Sciatic nerve (tissue), 2 donors: ENCODE measurements at regions not wholly inside any gene's neighbourhood (a gene's known extent, or its start where the extent isn't known, plus 50 kb on each side); places are given as distances from the start of the nearest gene placed in this dataset.
"Not testable (repeated sequence)": the region's sequence is repeated elsewhere in the genome, so short reads cannot be mapped to it uniquely, and the experiment has no call there.

Experiments used
- ATAC-seq: fragments of 200-7000 bp; cut with Tn5 transposase; one replicate; pipeline ENCODE4 v1.9.1; 2020; ENCODE audit warnings: mild to moderate bottlenecking, moderate library complexity
- DNase-seq: peaks from one replicate; pipeline ENCODE4 v3.0.0-alpha.2; 2020; ENCODE audit warnings: low spot score
- intact Hi-C: fragments of 100-400 bp; cut with DNase I; formaldehyde crosslinking; loops from one replicate; pipeline ENCODE4 v1.14.2; 2022
- donor health status: DM: no; HTN: no; CAD: no.
- donor health status: DM: no; HTN: no; CAD: no.

- ATAC-seq (no peak), DNase-seq (no peak)
- intact Hi-C loops = no loop called here
Observed at GRCh38 chr2:180846756-180847472, 133.5 kb upstream of the UBE2E3 start.

- no peak for ATAC-seq
- intact Hi-C loops = no loop called here
- no peak for DNase-seq
Observed at GRCh38 chr2:180842461-180842860, 137.9 kb upstream of the UBE2E3 start.

- DNase-seq (no peak), ATAC-seq (no peak)
- intact Hi-C loops = no loop called here
Observed at GRCh38 chr2:180840641-180841040, 139.8 kb upstream of the UBE2E3 start.

GRCh38 chr2:180829836-180830235 lies 150.6 kb upstream of the UBE2E3 start:
- intact Hi-C loops = no loop called here

GRCh38 chr2:180829261-180829660 lies 151.1 kb upstream of the UBE2E3 start:
- intact Hi-C loops = no loop called here
- ATAC-seq (no peak), DNase-seq (no peak)

More at GRCh38 chr2:180829836-180830235, 150.6 kb upstream of the UBE2E3 start:
- no peak for DNase-seq
- no peak for ATAC-seq

GRCh38 chr2:180828756-180829155 lies 151.6 kb upstream of the UBE2E3 start:
- ATAC-seq (no peak), DNase-seq (no peak)
- intact Hi-C loops = no loop called here

- intact Hi-C loops = no loop called here
- DNase-seq = no peak
- ATAC-seq = no peak
Observed at GRCh38 chr2:180823546-180824141, 156.8 kb upstream of the UBE2E3 start.

GRCh38 chr2:180819106-180819505 lies 161.3 kb upstream of the UBE2E3 start:
- DNase-seq (no peak), ATAC-seq (no peak)
- intact Hi-C loops = no loop called here

GRCh38 chr2:180818700-180819099 lies 161.7 kb upstream of the UBE2E3 start:
- intact Hi-C loops, DNase-seq, ATAC-seq: not testable (repeated sequence)

- DNase-seq = no peak
- ATAC-seq = no peak
- intact Hi-C loops = no loop called here
Observed at GRCh38 chr2:180799141-180799540, 181.3 kb upstream of the UBE2E3 start.

- ATAC-seq = no peak
- intact Hi-C loops = no loop called here
- no peak for DNase-seq
Observed at GRCh38 chr2:180790891-180791290, 189.5 kb upstream of the UBE2E3 start.

GRCh38 chr2:180787330-180787729 lies 193.1 kb upstream of the UBE2E3 start:
- ATAC-seq (no peak), DNase-seq (no peak)
- intact Hi-C loops = no loop called here

GRCh38 chr2:180781276-180781675 lies 199.1 kb upstream of the UBE2E3 start:
- intact Hi-C loops = no loop called here
- no peak for ATAC-seq
- no peak for DNase-seq

GRCh38 chr2:180778291-180778690 lies 202.1 kb upstream of the UBE2E3 start:
- DNase-seq (no peak), ATAC-seq (no peak)
- intact Hi-C loops = no loop called here

GRCh38 chr2:180776921-180777320 lies 203.5 kb upstream of the UBE2E3 start:
- intact Hi-C loops = no loop called here
- DNase-seq (no peak), ATAC-seq (no peak)

- no peak for ATAC-seq
- intact Hi-C loops = no loop called here
- no peak for DNase-seq
Observed at GRCh38 chr2:180775711-180776110, 204.7 kb upstream of the UBE2E3 start.

GRCh38 chr2:180765316-180765715 lies 215.1 kb upstream of the UBE2E3 start:
- intact Hi-C loops, DNase-seq, ATAC-seq: not testable (repeated sequence)

- intact Hi-C loops = no loop called here
- DNase-seq = no peak
- ATAC-seq = no peak
Observed at GRCh38 chr2:180763263-180763989, 217.0 kb upstream of the UBE2E3 start.

GRCh38 chr2:180761224-180761623 lies 219.2 kb upstream of the UBE2E3 start:
- intact Hi-C loops = no loop called here
- no peak for ATAC-seq
- DNase-seq = no peak

- ATAC-seq (no peak), DNase-seq (no peak)
- intact Hi-C loops = no loop called here
Observed at GRCh38 chr2:180759631-180760030, 220.8 kb upstream of the UBE2E3 start.
